Liver (tissue), 8 donors: ENCODE measurements at regions not wholly inside any gene's neighbourhood (a gene's known extent, or its start where the extent isn't known, plus 50 kb on each side); places are given as distances from the start of the nearest gene placed in this dataset.

Experiments used
- DNase-seq: peaks from one replicate; pipeline ENCODE4 v3.0.0-alpha.2; 2017; ENCODE audit warnings: low spot score
- H3K27ac ChIP-seq, 2 donors: one replicate each; pipeline ENCODE4 v1.7.0; 2013; ENCODE audit warnings: inconsistent platforms in 2 of 2, low read length in 2 of 2, control low read depth in 1 of 2, low read depth in 1 of 2, mild to moderate bottlenecking in 1 of 2
- H3K27me3 ChIP-seq, 4 donors: one replicate each; pipeline versions ENCODE4 v1.6.1 to v1.7.0; 2013; ENCODE audit warnings: low read length in 3 of 4, inconsistent platforms in 1 of 4, mild to moderate bottlenecking in 1 of 4, moderate library complexity in 1 of 4; ENCODE audit not compliant: control insufficient read depth in 4 of 4, insufficient read depth in 4 of 4
- H3K36me3 ChIP-seq, 4 donors: one replicate each; pipeline versions ENCODE4 v1.6.1 to v1.7.0; 2013; ENCODE audit warnings: low read length in 3 of 4, mild to moderate bottlenecking in 3 of 4, low read depth in 1 of 4, moderate library complexity in 1 of 4; ENCODE audit not compliant: control insufficient read depth in 4 of 4, insufficient read depth in 3 of 4
- H3K4me1 ChIP-seq, 4 donors: one replicate each; pipeline versions ENCODE4 v1.6.1 to v1.7.0; 2013; ENCODE audit warnings: low read length in 3 of 4, mild to moderate bottlenecking in 3 of 4, moderate library complexity in 1 of 4; ENCODE audit not compliant: control insufficient read depth in 4 of 4, insufficient read depth in 4 of 4
- H3K4me3 ChIP-seq, 3 donors: one replicate each; pipeline versions ENCODE4 v1.6.1 to v1.7.0; 2013; ENCODE audit warnings: low read length in 3 of 3, control low read depth in 1 of 3, low read depth in 1 of 3, mild to moderate bottlenecking in 1 of 3
- H3K9ac ChIP-seq, 2 donors: one replicate each; pipeline ENCODE4 v1.7.0; 2013; ENCODE audit warnings: low read length in 2 of 2, mild to moderate bottlenecking in 2 of 2, moderate library complexity in 2 of 2, control low read depth in 1 of 2, low read depth in 1 of 2
- H3K9me3 ChIP-seq, 4 donors: one replicate each; pipeline versions ENCODE4 v1.6.1 to v1.7.0; 2013; ENCODE audit warnings: low read length in 3 of 4; ENCODE audit not compliant: control insufficient read depth in 4 of 4
- ATF3 ChIP-seq: IDR thresholded peaks from 2 replicates; pipeline ENCODE4 v1.6.1; 2016; ENCODE audit warnings: antibody characterized with exemption
- CTCF ChIP-seq: fragments of 150-350 bp; IDR thresholded peaks from 2 replicates; pipeline ENCODE4 v1.5.1; 2017; ENCODE audit warnings: improper control_type of control experiment, low read depth, low read length; ENCODE audit not compliant: missing input control
- EGR1 ChIP-seq, 2 donors: IDR thresholded peaks; 2 replicates each; pipeline ENCODE4 v1.6.1; 2016 to 2018; ENCODE audit warnings: antibody characterized with exemption in 2 of 2, low read depth in 2 of 2
- FOXA1 ChIP-seq: IDR thresholded peaks from 2 replicates; pipeline ENCODE4 v1.6.1; 2016; ENCODE audit warnings: antibody characterized with exemption
- FOXA2 ChIP-seq: IDR thresholded peaks from 2 replicates; pipeline ENCODE4 v1.6.1; 2016; ENCODE audit warnings: antibody characterized with exemption
- GABPA ChIP-seq, 2 donors: IDR thresholded peaks in 1 of 2; conservative IDR thresholded peaks in 1 of 2; 2 replicates each; pipeline ENCODE4 v1.6.1; 2016; ENCODE audit warnings: antibody characterized with exemption in 2 of 2, mild to moderate bottlenecking in 1 of 2, moderate library complexity in 1 of 2
- HNF4A ChIP-seq, 2 donors: conservative IDR thresholded peaks; 2 replicates each; pipeline ENCODE4 v1.6.1; 2016; ENCODE audit warnings: antibody characterized with exemption in 2 of 2, mild to moderate bottlenecking in 2 of 2
- HNF4G ChIP-seq: IDR thresholded peaks from 2 replicates; pipeline ENCODE4 v1.6.1; 2016; ENCODE audit warnings: antibody characterized with exemption
- JUND ChIP-seq, 2 donors: IDR thresholded peaks; 2 replicates each; pipeline ENCODE4 v1.6.1; 2016; ENCODE audit warnings: antibody characterized with exemption in 2 of 2
- MAX ChIP-seq: IDR thresholded peaks from 2 replicates; pipeline ENCODE4 v1.6.1; 2016; ENCODE audit warnings: antibody characterized with exemption
- NR2F2 ChIP-seq: IDR thresholded peaks from 2 replicates; pipeline ENCODE4 v1.6.1; 2016; ENCODE audit warnings: antibody characterized with exemption
- RAD21 ChIP-seq, 2 donors: IDR thresholded peaks; 2 replicates each; pipeline ENCODE4 v1.6.1; 2016; ENCODE audit warnings: antibody characterized with exemption in 2 of 2, mild to moderate bottlenecking in 2 of 2
- REST ChIP-seq: IDR thresholded peaks from 2 replicates; pipeline ENCODE4 v1.6.1; 2016; ENCODE audit warnings: antibody characterized with exemption, mild to moderate bottlenecking
- RXRA ChIP-seq, 2 donors: IDR thresholded peaks; 2 replicates each; pipeline ENCODE4 v1.6.1; 2017 to 2018; ENCODE audit warnings: antibody characterized with exemption in 2 of 2, mild to moderate bottlenecking in 1 of 2
- SP1 ChIP-seq: IDR thresholded peaks from 2 replicates; pipeline ENCODE4 v1.6.1; 2018; ENCODE audit warnings: antibody characterized with exemption, mild to moderate bottlenecking
- TAF1 ChIP-seq: conservative IDR thresholded peaks from 2 replicates; pipeline ENCODE4 v1.6.1; 2016; ENCODE audit warnings: antibody characterized with exemption, mild to moderate bottlenecking
- YY1 ChIP-seq: IDR thresholded peaks from 2 replicates; pipeline ENCODE4 v1.6.1; 2016; ENCODE audit warnings: antibody characterized with exemption, mild to moderate bottlenecking
- ZBTB33 ChIP-seq: IDR thresholded peaks from 2 replicates; pipeline ENCODE4 v1.6.1; 2016; ENCODE audit warnings: antibody characterized with exemption
- WGBS: extraction: QIAGEN DNeasy Blood & Tissue Kit; methylation state at CpG from one replicate; pipeline ENCODE4 v1.1.7; 2013; 5-methylcytosine and 5-hydroxymethylcytosine counted together
- donor health status: healthy.
- donor health status: healthy.
- donor health status: healthy.
- donor health status: healthy.
- donor health status: healthy.

- DNase-seq, result no peak
- H3K36me3 ChIP-seq, result no peaks in the 10 kb centered on the region
- H3K27ac ChIP-seq, result no peak overlapping the region
- H3K27me3 ChIP-seq, result peaks cover 0 to 6% (median 0%) of the 10 kb centered on the region in 4 donors
- 76% methylated on average over 6 of the region's 6 CpGs for WGBS
- TF ChIP-seq RAD21 (IDR thresholded peaks at IDR 0.05), result no peak
- no peak for TF ChIP-seq ATF3
- no peak for TF ChIP-seq YY1
- TF ChIP-seq MAX, result no peak
- no peak for TF ChIP-seq JUND (IDR thresholded peaks at IDR 0.05)
- no peak for TF ChIP-seq RXRA (IDR thresholded peaks at IDR 0.05)
- no peak for TF ChIP-seq NR2F2
- TF ChIP-seq HNF4G, result no peak
- no peak for TF ChIP-seq HNF4A (conservative IDR thresholded peaks at IDR 0.05)
- TF ChIP-seq GABPA (IDR thresholded peaks at IDR 0.05 in 1 of 2, conservative IDR thresholded peaks at IDR 0.05 in 1 of 2), result no peak
- no peak for TF ChIP-seq FOXA2
- no peak for TF ChIP-seq EGR1 (IDR thresholded peaks at IDR 0.05; ENCODE audit: low read depth in 2 of 2)
- no peak for TF ChIP-seq FOXA1
- TF ChIP-seq CTCF, result no peak
- TF ChIP-seq TAF1, result no peak
- no peak for TF ChIP-seq REST
- no peak overlapping the region for H3K9ac ChIP-seq
- no peaks in the 10 kb centered on the region for H3K4me1 ChIP-seq
- H3K9me3 ChIP-seq, result no peaks in the 10 kb centered on the region
- no peak overlapping the region for H3K4me3 ChIP-seq
Observed at GRCh38 chr3:56886314-56886713, 84.6 kb upstream of the ARHGEF3 start.

- no peak for DNase-seq
- peaks cover 0 to 6% (median 0%) of the 10 kb centered on the region in 4 donors for H3K27me3 ChIP-seq
- WGBS, result 88% methylated on average over 2 of the region's 2 CpGs
- TF ChIP-seq ZBTB33 (no peak), FOXA1 (no peak), FOXA2 (no peak), TAF1 (no peak), HNF4G (no peak), SP1 (no peak), NR2F2 (no peak), YY1 (no peak), RAD21 (IDR thresholded peaks at IDR 0.05) (no peak), GABPA (IDR thresholded peaks at IDR 0.05 in 1 of 2, conservative IDR thresholded peaks at IDR 0.05 in 1 of 2) (no peak), RXRA (IDR thresholded peaks at IDR 0.05) (no peak), MAX (no peak)
- no peak overlapping the region for H3K9ac ChIP-seq
- H3K27ac ChIP-seq, result no peak overlapping the region
- H3K4me1 ChIP-seq, result no peaks in the 10 kb centered on the region
- no peaks in the 10 kb centered on the region for H3K36me3 ChIP-seq
- no peaks in the 10 kb centered on the region for H3K9me3 ChIP-seq
- no peak overlapping the region for H3K4me3 ChIP-seq
Observed at GRCh38 chr3:56885879-56886278, 84.1 kb upstream of the ARHGEF3 start.
